ENCODE measurements at regions not wholly inside any gene's neighbourhood (a gene's known extent, or its start where the extent isn't known, plus 50 kb on each side); places are given as distances from the start of the nearest gene placed in this dataset.
"Not testable (repeated sequence)": the region's sequence is repeated elsewhere in the genome, so short reads cannot be mapped to it uniquely, and the experiment has no call there.

DNA sequence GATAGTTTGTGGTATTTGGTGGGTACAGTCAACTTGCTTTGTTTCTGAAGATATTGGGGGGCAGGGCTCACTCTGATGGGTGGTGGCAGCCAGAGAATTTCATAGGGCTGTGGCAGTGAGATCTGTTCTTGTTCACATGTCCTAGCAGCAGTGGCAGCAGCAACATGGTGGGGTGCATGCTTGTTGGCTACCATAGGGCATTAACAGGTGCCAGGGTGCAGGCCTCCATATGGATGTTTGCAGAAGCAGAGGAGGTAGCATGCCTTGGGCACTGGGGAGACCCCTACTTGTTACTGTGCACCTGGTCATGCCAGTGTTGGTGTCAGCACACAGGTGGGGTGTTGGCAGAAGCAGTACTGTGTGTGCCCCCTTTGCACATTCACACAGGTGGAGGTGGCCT lies 96.3 kb upstream of the ZC4H2 start:
- H3K4me3 ChIP-seq (ENCODE audit: low read depth, poor library complexity, severe bottlenecking), result no peak overlapping the region
- TF ChIP-seq, protein P1, sequence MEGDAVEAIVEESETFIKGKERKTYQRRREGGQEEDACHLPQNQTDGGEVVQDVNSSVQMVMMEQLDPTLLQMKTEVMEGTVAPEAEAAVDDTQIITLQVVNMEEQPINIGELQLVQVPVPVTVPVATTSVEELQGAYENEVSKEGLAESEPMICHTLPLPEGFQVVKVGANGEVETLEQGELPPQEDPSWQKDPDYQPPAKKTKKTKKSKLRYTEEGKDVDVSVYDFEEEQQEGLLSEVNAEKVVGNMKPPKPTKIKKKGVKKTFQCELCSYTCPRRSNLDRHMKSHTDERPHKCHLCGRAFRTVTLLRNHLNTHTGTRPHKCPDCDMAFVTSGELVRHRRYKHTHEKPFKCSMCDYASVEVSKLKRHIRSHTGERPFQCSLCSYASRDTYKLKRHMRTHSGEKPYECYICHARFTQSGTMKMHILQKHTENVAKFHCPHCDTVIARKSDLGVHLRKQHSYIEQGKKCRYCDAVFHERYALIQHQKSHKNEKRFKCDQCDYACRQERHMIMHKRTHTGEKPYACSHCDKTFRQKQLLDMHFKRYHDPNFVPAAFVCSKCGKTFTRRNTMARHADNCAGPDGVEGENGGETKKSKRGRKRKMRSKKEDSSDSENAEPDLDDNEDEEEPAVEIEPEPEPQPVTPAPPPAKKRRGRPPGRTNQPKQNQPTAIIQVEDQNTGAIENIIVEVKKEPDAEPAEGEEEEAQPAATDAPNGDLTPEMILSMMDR (IDR thresholded peaks at IDR 0.05), result no peak
- no peak for TF ChIP-seq POLR2A (IDR thresholded peaks at IDR 0.05)
- intact Hi-C loops (cut with DNase I; ENCODE audit: low total_unique reads), result no loop called here
- DNase-seq (ENCODE audit: low spot score in 2 of 2), result no peak

DNA sequence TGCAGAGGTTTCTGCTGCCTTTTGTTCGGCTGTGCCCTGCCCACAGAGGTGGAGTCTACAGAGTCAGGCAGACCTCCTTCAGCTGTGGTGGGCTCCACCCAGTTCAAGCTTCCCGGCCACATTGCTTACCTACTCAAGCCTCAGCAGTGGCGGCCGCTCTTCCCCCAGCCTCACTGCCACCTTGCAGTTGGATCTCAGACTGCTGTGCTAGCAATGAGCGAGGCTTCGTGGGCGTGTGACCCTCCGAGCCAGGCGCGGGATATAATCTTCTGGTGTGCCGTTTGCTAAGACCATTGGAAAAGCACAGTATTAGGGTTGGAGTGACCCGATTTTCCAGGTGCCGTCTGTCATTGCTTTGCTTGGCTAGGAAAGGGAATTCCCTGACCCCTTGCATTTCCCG lies 82.4 kb upstream of the ZC4H2 start:
- H3K4me3 ChIP-seq (ENCODE audit: low read depth, poor library complexity, severe bottlenecking); intact Hi-C loops (cut with DNase I; ENCODE audit: low total_unique reads); DNase-seq (ENCODE audit: low spot score in 2 of 2): not testable (repeated sequence)
- WGBS, 2 donors, result 70 to 94% methylated on average over 2 to 13 of the region's 14 CpGs

DNA sequence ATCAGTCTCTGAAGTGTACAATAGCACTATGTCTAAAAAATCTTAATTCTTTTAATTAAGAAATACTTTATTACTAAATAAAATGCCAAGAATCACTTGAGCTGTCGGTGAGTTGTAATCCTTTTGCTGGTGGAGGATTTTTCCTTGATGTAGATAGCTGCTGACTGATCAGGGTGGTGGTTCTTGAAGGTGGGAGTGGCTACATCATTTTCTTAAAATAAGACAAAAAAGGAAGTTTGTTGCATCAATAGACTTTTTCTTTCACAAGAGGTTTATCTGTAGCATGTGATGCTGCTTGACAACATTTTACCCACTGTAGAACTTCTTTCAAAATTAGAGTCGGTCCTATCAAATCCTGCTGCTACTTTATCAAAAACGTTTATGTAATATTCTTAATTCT lies 68.8 kb upstream of the ZC4H2 start:
- TF ChIP-seq, protein P1 (IDR thresholded peaks at IDR 0.05), result no peak
- no peak for TF ChIP-seq POLR2A (IDR thresholded peaks at IDR 0.05)
- WGBS, 2 donors, result 74 to 96% methylated on average over 3 of the region's 3 CpGs
- intact Hi-C loops (cut with DNase I; ENCODE audit: low total_unique reads), result no loop called here

DNA sequence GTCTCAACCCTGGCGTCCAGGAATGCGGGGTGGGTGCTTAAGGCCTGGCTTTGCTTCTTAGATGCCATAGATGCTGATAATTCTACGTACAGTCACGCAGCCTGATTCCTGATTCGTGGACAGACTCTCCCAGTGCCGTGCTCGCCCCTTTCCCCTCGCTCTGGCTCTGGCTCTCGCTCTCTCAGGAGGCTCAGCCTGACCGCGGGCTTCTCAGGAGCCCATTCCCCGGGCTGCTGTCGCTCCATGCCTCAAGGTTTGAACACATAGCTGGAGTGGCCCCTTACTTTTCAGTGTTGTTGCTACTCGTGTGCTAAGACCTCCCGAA lies 59.2 kb upstream of the ZC4H2 start:
- H3K4me3 ChIP-seq (ENCODE audit: low read depth, poor library complexity, severe bottlenecking), result no peak overlapping the region
- TF ChIP-seq, protein P1 (IDR thresholded peaks at IDR 0.05), result no peak
- TF ChIP-seq POLR2A (IDR thresholded peaks at IDR 0.05), result no peak
- DNase-seq (ENCODE audit: low spot score in 2 of 2), result no peak
- intact Hi-C loops (cut with DNase I; ENCODE audit: low total_unique reads), result no loop called here
- 4 to 41% methylated on average over 7 to 15 of the region's 15 CpGs for WGBS, 2 donors

More for the DNA sequence above, 68.8 kb upstream of the ZC4H2 start:
- no peak for DNase-seq (ENCODE audit: low spot score in 2 of 2)
- no peak overlapping the region for H3K4me3 ChIP-seq (ENCODE audit: low read depth, poor library complexity, severe bottlenecking)

DNA sequence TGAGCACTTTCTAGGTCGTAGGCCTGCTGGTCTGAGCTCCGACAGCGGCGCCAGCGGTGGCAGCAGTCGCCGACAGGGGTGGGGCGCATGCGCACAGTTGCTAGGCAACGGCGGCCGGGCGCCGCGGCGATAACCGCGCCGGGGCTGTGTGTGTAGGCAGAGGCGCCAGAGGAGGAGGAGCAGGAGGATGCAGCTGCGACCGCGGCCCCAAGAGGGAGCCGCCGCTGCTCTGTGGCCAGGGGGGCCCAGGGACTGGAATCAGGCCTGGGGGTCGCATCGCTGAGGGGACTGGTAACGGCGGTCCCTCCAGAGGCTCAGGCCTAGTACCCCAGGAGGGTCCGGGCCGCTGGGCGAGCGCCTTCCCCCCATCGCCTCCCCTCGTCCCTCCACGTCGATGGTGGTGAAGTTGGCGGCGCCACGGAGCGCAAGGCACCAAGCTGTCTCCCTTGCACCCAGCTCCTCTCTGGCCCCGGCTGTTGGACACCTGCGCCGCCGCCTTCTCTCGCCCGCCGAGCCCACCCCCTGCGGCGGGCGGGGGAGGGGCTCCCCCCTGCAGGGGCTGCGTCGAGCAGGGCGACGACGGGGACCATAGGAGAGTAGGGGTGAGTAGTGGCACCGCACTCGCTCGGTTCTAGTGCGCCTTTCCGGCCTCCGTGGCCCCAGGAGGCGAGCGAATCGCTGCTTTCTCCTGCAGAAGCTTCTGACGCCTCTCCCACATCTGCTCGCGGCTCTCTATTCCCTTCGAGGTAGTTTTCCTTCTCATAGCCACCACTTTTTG lies 58.6 kb upstream of the ZC4H2 start, which contains the start of gene ZC3H12B:
ZC3H12B (plus strand) TSS at position 159 of the 778 bp plus-strand sequence.
- H3K4me3 ChIP-seq (ENCODE audit: low read depth, poor library complexity, severe bottlenecking), result peak within 1 kb of the TSS; percentile 20
- TF ChIP-seq POLR2A (IDR thresholded peaks at IDR 0.05), result no peak
- TF ChIP-seq, protein P1 (IDR thresholded peaks at IDR 0.05), result no peak
- intact Hi-C loops (cut with DNase I; ENCODE audit: low total_unique reads), result no loop called here
- DNase-seq (ENCODE audit: low spot score in 2 of 2), result peak; percentile 15 to 87
- WGBS, 2 donors, result 0 to 31% methylated on average over 7 to 46 of the region's 69 CpGs

DNA sequence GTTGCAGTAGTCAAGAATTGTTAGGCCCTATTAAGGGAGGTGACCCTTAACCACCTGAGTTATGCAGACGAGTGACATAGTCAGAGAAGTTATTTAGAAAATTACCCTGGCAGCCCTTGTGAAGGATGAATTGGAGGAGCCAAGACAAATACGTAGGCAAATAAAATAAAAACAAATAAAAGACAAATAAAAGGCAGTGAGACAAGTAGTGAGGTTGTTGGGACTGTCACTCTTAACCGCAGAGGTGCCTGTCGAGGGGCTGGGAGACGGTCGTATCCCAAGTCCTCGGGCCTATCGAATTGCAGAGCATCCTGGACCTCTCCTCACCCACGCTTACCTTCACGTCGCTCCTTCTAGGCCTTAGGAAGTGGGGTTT lies 58.0 kb upstream of the ZC4H2 start:
- intact Hi-C loops (cut with DNase I; ENCODE audit: low total_unique reads), result no loop called here
- DNase-seq (ENCODE audit: low spot score in 2 of 2), result no peak
- TF ChIP-seq, protein P1 (IDR thresholded peaks at IDR 0.05), result no peak
- TF ChIP-seq POLR2A (IDR thresholded peaks at IDR 0.05), result no peak
- peak overlapping the region; percentile 20 for H3K4me3 ChIP-seq (ENCODE audit: low read depth, poor library complexity, severe bottlenecking)
- WGBS, 2 donors, result 5 to 28% methylated on average over 11 of the region's 11 CpGs

All from lower leg skin (tissue), 4 donors.